ENCODE measurements at regions not wholly inside any gene's neighbourhood (a gene's known extent, or its start where the extent isn't known, plus 50 kb on each side); places are given as distances from the start of the nearest gene placed in this dataset.

DNA sequence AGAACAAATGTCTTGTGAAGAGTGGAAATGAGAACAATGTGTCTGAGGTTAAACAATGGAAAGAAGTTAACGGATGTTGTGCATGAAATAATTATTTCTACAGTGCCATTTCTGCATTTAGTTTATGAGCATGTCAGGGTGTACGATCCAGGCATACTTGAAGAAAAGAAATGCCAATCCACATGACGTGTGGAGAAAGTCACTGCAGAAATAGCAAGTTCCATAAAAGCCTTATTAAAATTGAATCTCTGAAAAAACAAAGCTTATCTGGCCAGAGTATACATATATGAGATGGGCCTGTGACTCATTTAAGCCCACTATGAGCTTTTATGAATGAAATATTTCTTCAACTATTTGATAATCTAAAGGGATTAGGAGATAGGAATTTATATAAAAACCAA lies 426.1 kb downstream of the EFNB2 start:
- Histone ChIP-seq H3K18ac (ENCODE audit: low read length) (no peak overlapping the region), H3K27me3 (ENCODE audit: control insufficient read depth in 3 of 3, insufficient read depth in 3 of 3, low read depth in 1 of 3, low read length in 3 of 3) (no peaks in the 10 kb centered on the region), H3K4me2 (ENCODE audit: insufficient read depth, low read length, poor library complexity, severe bottlenecking) (no peak overlapping the region), H3K79me1 (ENCODE audit: low read depth, low read length) (no peaks in the 10 kb centered on the region), H2BK15ac (ENCODE audit: low read length) (no peak overlapping the region), H2BK120ac (ENCODE audit: low read depth, low read length) (no peak overlapping the region), H3K4me3 (ENCODE audit: low read length in 2 of 2) (no peak overlapping the region), H3K27ac (replicated peaks; ENCODE audit: low read length) (no peak overlapping the region), H3K4ac (ENCODE audit: low read length) (no peak overlapping the region), H2AK5ac (ENCODE audit: low read depth, low read length) (no peak overlapping the region), H4K8ac (ENCODE audit: low read depth, low read length) (no peak overlapping the region), H3K23ac (ENCODE audit: low read depth, low read length, poor library complexity) (no peak overlapping the region), H4K91ac (ENCODE audit: low read depth, low read length, poor library complexity) (no peak overlapping the region), H3K9ac (ENCODE audit: low read depth, low read length, poor library complexity) (no peak overlapping the region), H3K9me3 (replicated peaks in 1 of 2; ENCODE audit: control insufficient read depth in 2 of 2, insufficient read depth in 1 of 2, low read depth in 1 of 2, low read length in 2 of 2) (peaks cover 0 to 4% of the 10 kb centered on the region in 2 donors), H3K36me3 (replicated peaks in 1 of 2; ENCODE audit: control insufficient read depth in 2 of 2, insufficient read depth in 2 of 2, low read length in 2 of 2) (no peaks in the 10 kb centered on the region), H3K4me1 (ENCODE audit: control insufficient read depth in 2 of 2, insufficient read depth in 1 of 2, low read depth in 1 of 2, low read length in 2 of 2) (peaks cover 2 to 8% of the 10 kb centered on the region in 2 donors), H3K14ac (ENCODE audit: low read length) (no peak overlapping the region), H2BK5ac (ENCODE audit: low read length) (no peak overlapping the region), H2BK12ac (ENCODE audit: low read length) (no peak overlapping the region), H2AFZ (ENCODE audit: low read length) (no peak overlapping the region)
- WGBS, 2 donors (ENCODE audit: extremely low coverage in 2 of 2, insufficient read length in 2 of 2, insufficient replicate concordance in 1 of 2): no CpG with 5 or more reads among the region's 3 CpGs
- DNase-seq (ENCODE audit: low spot score): no peak

DNA sequence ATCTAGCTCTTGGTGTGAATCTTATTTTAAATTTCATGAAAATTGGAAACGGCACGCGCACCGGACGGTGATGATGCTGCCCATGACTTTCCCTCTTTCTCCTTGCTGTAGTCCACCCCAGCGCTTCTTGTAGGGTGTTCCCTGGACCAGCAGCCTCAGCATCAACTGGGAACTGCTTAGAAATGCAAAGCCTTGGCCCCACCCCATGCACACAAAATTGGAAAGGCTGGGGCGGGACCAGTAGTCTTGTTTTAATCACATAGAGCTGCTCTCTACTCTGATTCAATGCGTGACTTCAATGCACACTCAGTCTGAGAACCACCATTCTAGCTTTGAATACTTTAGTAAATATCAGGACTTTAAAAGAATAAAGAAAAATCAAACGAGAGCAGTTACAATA lies 427.1 kb downstream of the EFNB2 start:
- no CpG with 5 or more reads among the region's 9 CpGs for WGBS, 2 donors (ENCODE audit: extremely low coverage in 2 of 2, insufficient read length in 2 of 2, insufficient replicate concordance in 1 of 2)
- no peaks in the 10 kb centered on the region for H3K36me3 ChIP-seq (replicated peaks in 1 of 2; ENCODE audit: control insufficient read depth in 2 of 2, insufficient read depth in 2 of 2, low read length in 2 of 2)
- H3K9ac ChIP-seq (ENCODE audit: low read depth, low read length, poor library complexity): no peak overlapping the region
- H4K91ac ChIP-seq (ENCODE audit: low read depth, low read length, poor library complexity): no peak overlapping the region
- H2BK15ac ChIP-seq (ENCODE audit: low read length): no peak overlapping the region
- H4K8ac ChIP-seq (ENCODE audit: low read depth, low read length): no peak overlapping the region
- no peak overlapping the region for H2BK12ac ChIP-seq (ENCODE audit: low read length)
- no peak overlapping the region for H2AFZ ChIP-seq (ENCODE audit: low read length)
- H3K4me2 ChIP-seq (ENCODE audit: insufficient read depth, low read length, poor library complexity, severe bottlenecking): no peak overlapping the region
- no peak overlapping the region for H2BK120ac ChIP-seq (ENCODE audit: low read depth, low read length)
- H3K23ac ChIP-seq (ENCODE audit: low read depth, low read length, poor library complexity): no peak overlapping the region
- no peak overlapping the region for H3K14ac ChIP-seq (ENCODE audit: low read length)
- peaks cover 2 to 4% of the 10 kb centered on the region in 2 donors for H3K9me3 ChIP-seq (replicated peaks in 1 of 2; ENCODE audit: control insufficient read depth in 2 of 2, insufficient read depth in 1 of 2, low read depth in 1 of 2, low read length in 2 of 2)
- no peaks in the 10 kb centered on the region for H3K79me1 ChIP-seq (ENCODE audit: low read depth, low read length)
- no peak overlapping the region for H2AK5ac ChIP-seq (ENCODE audit: low read depth, low read length)
- H3K18ac ChIP-seq (ENCODE audit: low read length): peak overlapping the region; percentile 67
- no peaks in the 10 kb centered on the region for H3K27me3 ChIP-seq (ENCODE audit: control insufficient read depth in 3 of 3, insufficient read depth in 3 of 3, low read depth in 1 of 3, low read length in 3 of 3)
- no peak for DNase-seq (ENCODE audit: low spot score)
- peaks cover 8 to 15% of the 10 kb centered on the region in 2 donors for H3K4me1 ChIP-seq (ENCODE audit: control insufficient read depth in 2 of 2, insufficient read depth in 1 of 2, low read depth in 1 of 2, low read length in 2 of 2)
- no peak overlapping the region for H2BK5ac ChIP-seq (ENCODE audit: low read length)
- no peak overlapping the region for H3K4ac ChIP-seq (ENCODE audit: low read length)
- no peak overlapping the region for H3K4me3 ChIP-seq (ENCODE audit: low read length in 2 of 2)
- H3K27ac ChIP-seq (replicated peaks; ENCODE audit: low read length): no peak overlapping the region

DNA sequence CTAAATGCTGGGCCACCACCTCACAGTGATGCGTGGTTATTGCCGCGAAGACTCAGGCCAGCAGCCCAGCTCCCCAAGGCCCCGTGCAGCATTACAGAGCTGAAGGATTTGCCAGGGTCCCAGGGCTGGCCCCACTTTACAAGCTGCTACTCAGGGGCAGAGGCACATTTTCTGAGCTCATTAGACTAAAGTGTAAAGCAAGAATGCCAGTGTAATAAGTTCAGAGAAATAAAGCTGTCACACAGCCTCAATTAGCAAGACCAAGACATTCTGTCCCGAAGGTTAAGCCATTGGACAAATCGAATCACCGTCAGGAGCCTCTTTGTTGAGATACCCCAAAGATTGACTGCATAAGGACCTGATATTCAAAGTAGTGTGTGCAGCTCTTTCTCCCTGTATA lies 428.4 kb downstream of the EFNB2 start:
- H3K79me1 ChIP-seq (ENCODE audit: low read depth, low read length): no peaks in the 10 kb centered on the region
- no peak overlapping the region for H3K4me2 ChIP-seq (ENCODE audit: insufficient read depth, low read length, poor library complexity, severe bottlenecking)
- DNase-seq (ENCODE audit: low spot score): no peak
- no CpG with 5 or more reads among the region's 7 CpGs for WGBS, 2 donors (ENCODE audit: extremely low coverage in 2 of 2, insufficient read length in 2 of 2, insufficient replicate concordance in 1 of 2)
- H4K8ac ChIP-seq (ENCODE audit: low read depth, low read length): no peak overlapping the region
- no peak overlapping the region for H3K9ac ChIP-seq (ENCODE audit: low read depth, low read length, poor library complexity)
- no peak overlapping the region for H2BK120ac ChIP-seq (ENCODE audit: low read depth, low read length)
- H3K18ac ChIP-seq (ENCODE audit: low read length): no peak overlapping the region
- H2BK12ac ChIP-seq (ENCODE audit: low read length): peak overlapping the region; percentile 33
- H3K4me1 ChIP-seq (ENCODE audit: control insufficient read depth in 2 of 2, insufficient read depth in 1 of 2, low read depth in 1 of 2, low read length in 2 of 2): peaks cover 9 to 15% of the 10 kb centered on the region in 2 donors
- H3K27ac ChIP-seq (replicated peaks; ENCODE audit: low read length): no peak overlapping the region
- H3K9me3 ChIP-seq (replicated peaks in 1 of 2; ENCODE audit: control insufficient read depth in 2 of 2, insufficient read depth in 1 of 2, low read depth in 1 of 2, low read length in 2 of 2): peaks cover 2 to 4% of the 10 kb centered on the region in 2 donors
- no peak overlapping the region for H3K4ac ChIP-seq (ENCODE audit: low read length)
- H3K23ac ChIP-seq (ENCODE audit: low read depth, low read length, poor library complexity): no peak overlapping the region
- no peak overlapping the region for H3K4me3 ChIP-seq (ENCODE audit: low read length in 2 of 2)
- H3K14ac ChIP-seq (ENCODE audit: low read length): no peak overlapping the region
- no peak overlapping the region for H2BK5ac ChIP-seq (ENCODE audit: low read length)
- no peak overlapping the region for H2BK15ac ChIP-seq (ENCODE audit: low read length)
- H3K27me3 ChIP-seq (ENCODE audit: control insufficient read depth in 3 of 3, insufficient read depth in 3 of 3, low read depth in 1 of 3, low read length in 3 of 3): no peaks in the 10 kb centered on the region
- no peak overlapping the region for H2AFZ ChIP-seq (ENCODE audit: low read length)
- no peak overlapping the region for H4K91ac ChIP-seq (ENCODE audit: low read depth, low read length, poor library complexity)
- H2AK5ac ChIP-seq (ENCODE audit: low read depth, low read length): no peak overlapping the region
- H3K36me3 ChIP-seq (replicated peaks in 1 of 2; ENCODE audit: control insufficient read depth in 2 of 2, insufficient read depth in 2 of 2, low read length in 2 of 2): no peaks in the 10 kb centered on the region

DNA sequence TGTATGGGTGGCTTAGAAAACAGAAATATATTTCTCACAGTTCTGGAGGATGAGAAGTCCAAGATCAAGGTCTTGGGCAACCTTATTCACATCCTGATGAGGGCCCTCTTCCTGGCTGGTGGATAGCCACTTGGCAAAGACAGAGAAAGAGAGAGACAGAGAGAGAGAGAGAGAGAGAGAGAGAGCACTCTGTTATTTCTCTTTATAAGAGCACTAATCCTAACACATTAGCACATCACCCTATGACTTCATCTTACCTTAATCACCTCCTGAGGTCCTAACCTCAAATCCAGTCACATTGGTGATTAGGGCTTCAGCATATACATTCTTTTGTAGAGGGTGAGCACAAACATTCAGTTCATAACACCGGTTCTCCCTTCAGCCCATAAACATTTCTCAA lies 430.3 kb downstream of the EFNB2 start:
- H2AFZ ChIP-seq (ENCODE audit: low read length): no peak overlapping the region
- H3K9ac ChIP-seq (ENCODE audit: low read depth, low read length, poor library complexity): no peak overlapping the region
- H3K27ac ChIP-seq (replicated peaks; ENCODE audit: low read length): no peak overlapping the region
- no peak overlapping the region for H3K14ac ChIP-seq (ENCODE audit: low read length)
- peaks cover 2 to 4% of the 10 kb centered on the region in 2 donors for H3K9me3 ChIP-seq (replicated peaks in 1 of 2; ENCODE audit: control insufficient read depth in 2 of 2, insufficient read depth in 1 of 2, low read depth in 1 of 2, low read length in 2 of 2)
- no peak overlapping the region for H3K4me3 ChIP-seq (ENCODE audit: low read length in 2 of 2)
- H2BK15ac ChIP-seq (ENCODE audit: low read length): no peak overlapping the region
- H2AK5ac ChIP-seq (ENCODE audit: low read depth, low read length): no peak overlapping the region
- H4K8ac ChIP-seq (ENCODE audit: low read depth, low read length): no peak overlapping the region
- no peak overlapping the region for H3K4ac ChIP-seq (ENCODE audit: low read length)
- H2BK120ac ChIP-seq (ENCODE audit: low read depth, low read length): no peak overlapping the region
- no peak overlapping the region for H4K91ac ChIP-seq (ENCODE audit: low read depth, low read length, poor library complexity)
- H3K23ac ChIP-seq (ENCODE audit: low read depth, low read length, poor library complexity): no peak overlapping the region
- H2BK12ac ChIP-seq (ENCODE audit: low read length): no peak overlapping the region
- H3K36me3 ChIP-seq (replicated peaks in 1 of 2; ENCODE audit: control insufficient read depth in 2 of 2, insufficient read depth in 2 of 2, low read length in 2 of 2): no peaks in the 10 kb centered on the region
- no peaks in the 10 kb centered on the region for H3K79me1 ChIP-seq (ENCODE audit: low read depth, low read length)
- H3K27me3 ChIP-seq (ENCODE audit: control insufficient read depth in 3 of 3, insufficient read depth in 3 of 3, low read depth in 1 of 3, low read length in 3 of 3): no peaks in the 10 kb centered on the region
- DNase-seq (ENCODE audit: low spot score): no peak
- no peak overlapping the region for H2BK5ac ChIP-seq (ENCODE audit: low read length)
- no peak overlapping the region for H3K4me2 ChIP-seq (ENCODE audit: insufficient read depth, low read length, poor library complexity, severe bottlenecking)
- H3K4me1 ChIP-seq (ENCODE audit: control insufficient read depth in 2 of 2, insufficient read depth in 1 of 2, low read depth in 1 of 2, low read length in 2 of 2): peaks cover 22 to 23% of the 10 kb centered on the region in 2 donors
- no peak overlapping the region for H3K18ac ChIP-seq (ENCODE audit: low read length)
- no CpG with 5 or more reads among the region's 1 CpG for WGBS, 2 donors (ENCODE audit: extremely low coverage in 2 of 2, insufficient read length in 2 of 2, insufficient replicate concordance in 1 of 2)

All from neuronal stem cell (in vitro differentiated cells).